Osteoblast (primary cell): ENCODE measurements at regions not wholly inside any gene's neighbourhood (a gene's known extent, or its start where the extent isn't known, plus 50 kb on each side); places are given as distances from the start of the nearest gene placed in this dataset.
"Not testable (repeated sequence)": the region's sequence is repeated elsewhere in the genome, so short reads cannot be mapped to it uniquely, and the experiment has no call there.

Source experiments
- DNase-seq: peaks from one replicate; pipeline ENCODE4 v3.0.0; 2011; ENCODE audit warnings: low spot score, mixed read lengths; ENCODE audit not compliant: insufficient read length; ENCODE audit errors: missing footprints
- H2AFZ ChIP-seq: 2 replicates; pipeline ENCODE4 v1.6.0; 2011; ENCODE audit warnings: mild to moderate bottlenecking, low read length
- H3K27ac ChIP-seq: 2 replicates; pipeline ENCODE4 v1.5.1; 2011; ENCODE audit warnings: mild to moderate bottlenecking, low read depth, low read length, moderate library complexity
- H3K27me3 ChIP-seq: 2 replicates; pipeline ENCODE4 v1.6.0; 2012; ENCODE audit warnings: mild to moderate bottlenecking, control low read depth, inconsistent platforms, low read length, moderate library complexity; ENCODE audit not compliant: insufficient read depth
- H3K36me3 ChIP-seq: 2 replicates; pipeline ENCODE4 v1.5.1; 2011; ENCODE audit warnings: mild to moderate bottlenecking, low read length, control low read depth, moderate library complexity; ENCODE audit not compliant: insufficient read depth
- H3K4me1 ChIP-seq: 2 replicates; pipeline ENCODE4 v1.5.1; 2011; ENCODE audit warnings: mild to moderate bottlenecking, low read length, control low read depth, moderate library complexity; ENCODE audit not compliant: insufficient read depth
- H3K4me2 ChIP-seq: 2 replicates; pipeline ENCODE4 v1.6.0; 2011; ENCODE audit warnings: mild to moderate bottlenecking, low read length; ENCODE audit not compliant: insufficient read depth
- H3K4me3 ChIP-seq: fragments of 200-600 bp; sonication (generic); 3 replicates; pipeline ENCODE4 v1.5.1; 2012; ENCODE audit warnings: mild to moderate bottlenecking, low read length, inconsistent platforms; ENCODE audit not compliant: insufficient read depth
- H3K79me2 ChIP-seq: 2 replicates; pipeline ENCODE4 v1.6.0; 2012; ENCODE audit warnings: mild to moderate bottlenecking, low read length, control low read depth, inconsistent platforms; ENCODE audit not compliant: insufficient read depth
- H3K9me3 ChIP-seq: 2 replicates; pipeline ENCODE4 v1.5.1; 2011; ENCODE audit warnings: low read depth, low read length, control low read depth
- H4K20me1 ChIP-seq: 2 replicates; pipeline ENCODE4 v1.6.0; 2012; ENCODE audit warnings: mild to moderate bottlenecking, low read length, control low read depth; ENCODE audit not compliant: insufficient read depth
- CTCF ChIP-seq: IDR thresholded peaks from 2 replicates; pipeline ENCODE4 v1.5.1; 2011; ENCODE audit warnings: mild to moderate bottlenecking, low read depth, low read length, moderate library complexity; ENCODE audit errors: extremely low read depth

GRCh38 chr15:50857763-50858162 is 50.7 kb upstream of the AP4E1 start:
- no peak overlapping the region for H2AFZ ChIP-seq
- H3K36me3 ChIP-seq = no peaks in the 10 kb centered on the region
- no peak overlapping the region for H3K4me3 ChIP-seq
- DNase-seq = no peak
- no peak for TF ChIP-seq CTCF
- no peak overlapping the region for H3K27ac ChIP-seq
- no peaks in the 10 kb centered on the region for H3K4me1 ChIP-seq
- no peaks in the 10 kb centered on the region for H3K79me2 ChIP-seq
- no peaks in the 10 kb centered on the region for H3K9me3 ChIP-seq
- no peaks in the 10 kb centered on the region for H4K20me1 ChIP-seq
- H3K27me3 ChIP-seq = peaks cover 4% of the 10 kb centered on the region
- no peak overlapping the region for H3K4me2 ChIP-seq

GRCh38 chr15:50854601-50855490 is 53.6 kb upstream of the AP4E1 start:
- no peak overlapping the region for H3K4me3 ChIP-seq
- no peak for TF ChIP-seq CTCF
- no peak for DNase-seq
- H3K27ac ChIP-seq = no peak overlapping the region
- H2AFZ ChIP-seq = no peak overlapping the region
- H3K36me3 ChIP-seq = no peaks in the 10 kb centered on the region
- H3K79me2 ChIP-seq = no peaks in the 10 kb centered on the region
- H3K4me1 ChIP-seq = no peaks in the 10 kb centered on the region
- H3K9me3 ChIP-seq = no peaks in the 10 kb centered on the region
- H3K27me3 ChIP-seq = peaks cover 4% of the 10 kb centered on the region
- no peak overlapping the region for H3K4me2 ChIP-seq
- H4K20me1 ChIP-seq = no peaks in the 10 kb centered on the region

GRCh38 chr15:50850003-50850402 is 58.5 kb upstream of the AP4E1 start:
- H3K36me3 ChIP-seq = no peaks in the 10 kb centered on the region
- no peak for DNase-seq
- H3K79me2 ChIP-seq = no peaks in the 10 kb centered on the region
- no peaks in the 10 kb centered on the region for H3K4me1 ChIP-seq
- no peaks in the 10 kb centered on the region for H4K20me1 ChIP-seq
- no peaks in the 10 kb centered on the region for H3K27me3 ChIP-seq
- no peak for TF ChIP-seq CTCF
- H3K27ac ChIP-seq = no peak overlapping the region
- H2AFZ ChIP-seq = no peak overlapping the region
- H3K4me2 ChIP-seq = no peak overlapping the region
- no peaks in the 10 kb centered on the region for H3K9me3 ChIP-seq
- no peak overlapping the region for H3K4me3 ChIP-seq

GRCh38 chr15:50848349-50848748 is 60.1 kb upstream of the AP4E1 start:
- Histone ChIP-seq H4K20me1 (no peaks in the 10 kb centered on the region), H3K4me1 (no peaks in the 10 kb centered on the region), H3K9me3 (no peaks in the 10 kb centered on the region), H3K36me3 (no peaks in the 10 kb centered on the region), H3K27ac (no peak overlapping the region), H3K79me2 (no peaks in the 10 kb centered on the region), H3K27me3 (no peaks in the 10 kb centered on the region), H3K4me2 (no peak overlapping the region), H2AFZ (no peak overlapping the region), H3K4me3 (no peak overlapping the region)
- no peak for DNase-seq
- TF ChIP-seq CTCF = no peak

- H3K36me3 ChIP-seq, H4K20me1 ChIP-seq, H2AFZ ChIP-seq, H3K4me3 ChIP-seq, H3K27me3 ChIP-seq, H3K4me1 ChIP-seq, H3K4me2 ChIP-seq, H3K9me3 ChIP-seq, H3K27ac ChIP-seq, DNase-seq, H3K79me2 ChIP-seq: not testable (repeated sequence)
These were observed 63.3 kb upstream of the AP4E1 start for GRCh38 chr15:50845181-50845580.
